ENCODE measurements at regions not wholly inside any gene's neighbourhood (a gene's known extent, or its start where the extent isn't known, plus 50 kb on each side); places are given as distances from the start of the nearest gene placed in this dataset.

- H3K9me3 ChIP-seq (ENCODE audit: control insufficient read depth in 2 of 3, insufficient read depth in 1 of 3, low read length in 3 of 3) = no peaks in the 10 kb centered on the region
- intact Hi-C loops (cut with DNase I) = no loop called here
- no peaks in the 10 kb centered on the region for H3K36me3 ChIP-seq (ENCODE audit: control insufficient read depth in 2 of 3, insufficient read depth in 3 of 3, low read length in 3 of 3)
- no peak for TF ChIP-seq CTCF (IDR thresholded peaks at IDR 0.05; ENCODE audit: borderline replicate concordance, extremely low read depth, insufficient read depth)
- FAIRE-seq (no peak), DNase-seq (no peak)
- no peaks in the 10 kb centered on the region for H3K4me1 ChIP-seq (ENCODE audit: control insufficient read depth in 2 of 3, insufficient read depth in 2 of 3, low read depth in 1 of 3, low read length in 3 of 3)
- H3K27me3 ChIP-seq (ENCODE audit: control insufficient read depth, insufficient read depth, low read length) = no peaks in the 10 kb centered on the region
- no peak overlapping the region for H3K4me3 ChIP-seq (ENCODE audit: low read length in 3 of 3)
- H3K27ac ChIP-seq (ENCODE audit: low read depth in 2 of 2, low read length in 2 of 2) = no peak overlapping the region
- H3K9ac ChIP-seq (ENCODE audit: low read length in 3 of 3) = no peak overlapping the region
Measured at GRCh38 chr1:60891765-60892164, 190.6 kb upstream of the NFIA start.

- FAIRE-seq (no peak), DNase-seq (no peak)
- H3K36me3 ChIP-seq (ENCODE audit: control insufficient read depth in 2 of 3, insufficient read depth in 3 of 3, low read length in 3 of 3) = no peaks in the 10 kb centered on the region
- intact Hi-C loops (cut with DNase I) = no loop called here
- no peak for TF ChIP-seq CTCF (IDR thresholded peaks at IDR 0.05; ENCODE audit: borderline replicate concordance, extremely low read depth, insufficient read depth)
- H3K27ac ChIP-seq (ENCODE audit: low read depth in 2 of 2, low read length in 2 of 2) = no peak overlapping the region
- H3K9me3 ChIP-seq (ENCODE audit: control insufficient read depth in 2 of 3, insufficient read depth in 1 of 3, low read length in 3 of 3) = no peaks in the 10 kb centered on the region
- no peaks in the 10 kb centered on the region for H3K27me3 ChIP-seq (ENCODE audit: control insufficient read depth, insufficient read depth, low read length)
- H3K4me1 ChIP-seq (ENCODE audit: control insufficient read depth in 2 of 3, insufficient read depth in 2 of 3, low read depth in 1 of 3, low read length in 3 of 3) = no peaks in the 10 kb centered on the region
- no peak overlapping the region for H3K9ac ChIP-seq (ENCODE audit: low read length in 3 of 3)
- H3K4me3 ChIP-seq (ENCODE audit: low read length in 3 of 3) = no peak overlapping the region
Measured at GRCh38 chr1:60891281-60891680, 191.1 kb upstream of the NFIA start.

- Histone ChIP-seq H3K4me3 (ENCODE audit: low read length in 3 of 3) (no peak overlapping the region), H3K36me3 (ENCODE audit: control insufficient read depth in 2 of 3, insufficient read depth in 3 of 3, low read length in 3 of 3) (no peaks in the 10 kb centered on the region), H3K9ac (ENCODE audit: low read length in 3 of 3) (no peak overlapping the region), H3K27ac (ENCODE audit: low read depth in 2 of 2, low read length in 2 of 2) (no peak overlapping the region), H3K27me3 (ENCODE audit: control insufficient read depth, insufficient read depth, low read length) (no peaks in the 10 kb centered on the region), H3K4me1 (ENCODE audit: control insufficient read depth in 2 of 3, insufficient read depth in 2 of 3, low read depth in 1 of 3, low read length in 3 of 3) (no peaks in the 10 kb centered on the region), H3K9me3 (ENCODE audit: control insufficient read depth in 2 of 3, insufficient read depth in 1 of 3, low read length in 3 of 3) (no peaks in the 10 kb centered on the region)
- intact Hi-C loops (cut with DNase I) = no loop called here
- no peak for TF ChIP-seq CTCF (IDR thresholded peaks at IDR 0.05; ENCODE audit: borderline replicate concordance, extremely low read depth, insufficient read depth)
- DNase-seq (no peak), FAIRE-seq (no peak)
Measured at GRCh38 chr1:60890664-60891063, 191.7 kb upstream of the NFIA start.

GRCh38 chr1:60889709-60890108 is 192.7 kb upstream of the NFIA start:
- no peak for TF ChIP-seq CTCF (IDR thresholded peaks at IDR 0.05; ENCODE audit: borderline replicate concordance, extremely low read depth, insufficient read depth)

More at GRCh38 chr1:60889709-60890108, 192.7 kb upstream of the NFIA start:
- H3K9ac ChIP-seq (ENCODE audit: low read length in 3 of 3) = no peak overlapping the region
- FAIRE-seq = no peak
- H3K27ac ChIP-seq (ENCODE audit: low read depth in 2 of 2, low read length in 2 of 2) = no peak overlapping the region
- no peak overlapping the region for H3K4me3 ChIP-seq (ENCODE audit: low read length in 3 of 3)
- no peaks in the 10 kb centered on the region for H3K4me1 ChIP-seq (ENCODE audit: control insufficient read depth in 2 of 3, insufficient read depth in 2 of 3, low read depth in 1 of 3, low read length in 3 of 3)
- intact Hi-C loops (cut with DNase I) = no loop called here
- no peaks in the 10 kb centered on the region for H3K36me3 ChIP-seq (ENCODE audit: control insufficient read depth in 2 of 3, insufficient read depth in 3 of 3, low read length in 3 of 3)
- DNase-seq = no peak
- H3K9me3 ChIP-seq (ENCODE audit: control insufficient read depth in 2 of 3, insufficient read depth in 1 of 3, low read length in 3 of 3) = no peaks in the 10 kb centered on the region
- H3K27me3 ChIP-seq (ENCODE audit: control insufficient read depth, insufficient read depth, low read length) = no peaks in the 10 kb centered on the region
